ENCODE measurements at regions not wholly inside any gene's neighbourhood (a gene's known extent, or its start where the extent isn't known, plus 50 kb on each side); places are given as distances from the start of the nearest gene placed in this dataset.
A peak's percentile ranks its signal among the peaks of the same experiment; 100 is the strongest.

- DNase-seq = no peak
These were observed 59.0 kb upstream of the ZNF726 start for GRCh38 chr19:23855676-23856075.

- DNase-seq = no peak
These were observed 62.7 kb upstream of the ZNF726 start for GRCh38 chr19:23851966-23852365.

- no peak for DNase-seq
These were observed 74.1 kb upstream of the ZNF681 start for GRCh38 chr19:23832717-23833327.

- DNase-seq = peak; percentile 29
These were observed 65.3 kb upstream of the ZNF681 start for GRCh38 chr19:23823952-23824389.

GRCh38 chr19:23822735-23823134 lies 64.0 kb upstream of the ZNF681 start:
- DNase-seq = no peak

- peak; percentile 57 for DNase-seq
These were observed 58.8 kb upstream of the ZNF681 start for GRCh38 chr19:23817519-23817918.

- no peak for DNase-seq
These were observed 51.8 kb upstream of the ZNF681 start for GRCh38 chr19:23810496-23810895.

Measured in CD4-positive, alpha-beta T cell treated with Interleukin-17A for 1 hour (primary cell).